Trophoblast cell (in vitro differentiated cells and primary cell): ENCODE measurements at regions not wholly inside any gene's neighbourhood (a gene's known extent, or its start where the extent isn't known, plus 50 kb on each side); places are given as distances from the start of the nearest gene placed in this dataset.

Experiments used
- DNase-seq, 2 donors: peaks; one replicate each; pipeline ENCODE4 v3.0.0-alpha.2; 2016
- H2AFZ ChIP-seq: 2 replicates; pipeline ENCODE4 v1.6.1; 2013; ENCODE audit warnings: low read length, moderate library complexity, mild to moderate bottlenecking; ENCODE audit not compliant: insufficient read depth, poor library complexity
- H2AK5ac ChIP-seq: 2 replicates; pipeline ENCODE4 v1.6.1; 2013; ENCODE audit warnings: mild to moderate bottlenecking, low read length
- H2BK120ac ChIP-seq: 2 replicates; pipeline ENCODE4 v1.6.1; 2013; ENCODE audit warnings: low read length, mild to moderate bottlenecking, moderate library complexity; ENCODE audit not compliant: insufficient read depth, poor library complexity
- H2BK12ac ChIP-seq: 2 replicates; pipeline ENCODE4 v1.6.1; 2013; ENCODE audit warnings: mild to moderate bottlenecking, low read length, moderate library complexity
- H2BK5ac ChIP-seq: 2 replicates; pipeline ENCODE4 v1.6.1; 2013; ENCODE audit warnings: low read length, low read depth, moderate library complexity, mild to moderate bottlenecking; ENCODE audit not compliant: poor library complexity
- H3K14ac ChIP-seq: 2 replicates; pipeline ENCODE4 v1.6.1; 2013; ENCODE audit warnings: mild to moderate bottlenecking, low read length
- H3K18ac ChIP-seq: 2 replicates; pipeline ENCODE4 v1.6.1; 2013; ENCODE audit warnings: mild to moderate bottlenecking, low read length
- H3K23ac ChIP-seq: 2 replicates; pipeline ENCODE4 v1.6.1; 2013; ENCODE audit warnings: low read length
- H3K27ac ChIP-seq: 2 replicates; pipeline ENCODE4 v1.5.1; 2013; ENCODE audit warnings: low read depth, mild to moderate bottlenecking, inconsistent platforms, low read length, moderate library complexity
- H3K27me3 ChIP-seq: 2 replicates; pipeline ENCODE4 v1.6.1; 2013; ENCODE audit warnings: inconsistent platforms, mild to moderate bottlenecking, low read length, moderate library complexity; ENCODE audit not compliant: insufficient read depth
- H3K36me3 ChIP-seq, 2 experiments: 1 replicate in 1 of 2; 2 replicates in 1 of 2; pipeline ENCODE4 v1.6.1; 2013; ENCODE audit warnings: low read length in 2 of 2, mild to moderate bottlenecking in 2 of 2, moderate library complexity in 1 of 2; ENCODE audit not compliant: insufficient read depth in 2 of 2, control insufficient read depth in 1 of 2
- H3K4ac ChIP-seq: 2 replicates; pipeline ENCODE4 v1.6.1; 2013; ENCODE audit warnings: low read depth, mild to moderate bottlenecking, low read length, moderate library complexity
- H3K4me1 ChIP-seq, 2 experiments: 1 replicate in 1 of 2; 2 replicates in 1 of 2; pipeline ENCODE4 v1.6.1; 2013; ENCODE audit warnings: low read length in 2 of 2, mild to moderate bottlenecking in 2 of 2, moderate library complexity in 1 of 2; ENCODE audit not compliant: insufficient read depth in 2 of 2, control insufficient read depth in 1 of 2
- H3K4me2 ChIP-seq: 2 replicates; pipeline ENCODE4 v1.6.1; 2013; ENCODE audit warnings: inconsistent platforms, mild to moderate bottlenecking, low read length, moderate library complexity
- H3K4me3 ChIP-seq: 2 replicates; pipeline ENCODE4 v1.5.1; 2013; ENCODE audit warnings: mild to moderate bottlenecking, low read depth, low read length, inconsistent platforms
- H3K79me1 ChIP-seq: one replicate; pipeline ENCODE4 v1.6.1; 2013; ENCODE audit warnings: low read length
- H3K79me2 ChIP-seq: 2 replicates; pipeline ENCODE4 v1.6.1; 2013; ENCODE audit warnings: low read length, mild to moderate bottlenecking; ENCODE audit not compliant: control insufficient read depth, insufficient read depth, poor library complexity
- H3K9ac ChIP-seq: 2 replicates; pipeline ENCODE4 v1.6.1; 2013; ENCODE audit warnings: mild to moderate bottlenecking, low read length
- H3K9me3 ChIP-seq: 2 replicates; pipeline ENCODE4 v1.6.1; 2013; ENCODE audit warnings: low read depth, mild to moderate bottlenecking, control low read depth, inconsistent platforms, low read length; ENCODE audit not compliant: insufficient read depth
- H4K12ac ChIP-seq: 2 replicates; pipeline ENCODE4 v1.6.1; 2013; ENCODE audit warnings: low read depth, mild to moderate bottlenecking, low read length, moderate library complexity
- H4K8ac ChIP-seq: 2 replicates; pipeline ENCODE4 v1.6.1; 2013; ENCODE audit warnings: low read depth, mild to moderate bottlenecking, low read length, moderate library complexity
- H4K91ac ChIP-seq: one replicate; pipeline ENCODE4 v1.6.1; 2013; ENCODE audit warnings: low read depth, mild to moderate bottlenecking, low read length, moderate library complexity
- WGBS: extraction: QIAGEN DNeasy Blood & Tissue Kit; methylation state at CpG from one replicate; pipeline ENCODE4 v1.1.7; 2013; ENCODE audit warnings: missing lambda C conversion rate; ENCODE audit not compliant: insufficient read length, insufficient coverage; ENCODE audit errors: extremely low coverage; 5-methylcytosine and 5-hydroxymethylcytosine counted together

GRCh38 chr5:3357291-3357690, 238.3 kb upstream of the IRX1 start:
- no peaks in the 10 kb centered on the region for H3K27me3 ChIP-seq
- no peak overlapping the region for H3K4me3 ChIP-seq
- H2AK5ac ChIP-seq: no peak overlapping the region
- H3K79me2 ChIP-seq: no peaks in the 10 kb centered on the region
- H3K36me3 ChIP-seq: no peaks in the 10 kb centered on the region
- no peak overlapping the region for H3K23ac ChIP-seq
- no peaks in the 10 kb centered on the region for H3K4me1 ChIP-seq
- H3K9ac ChIP-seq: no peak overlapping the region
- H2AFZ ChIP-seq: no peak overlapping the region
- no peak overlapping the region for H3K14ac ChIP-seq
- H3K4me2 ChIP-seq: no peak overlapping the region
- no peak overlapping the region for H2BK120ac ChIP-seq
- no peak overlapping the region for H2BK12ac ChIP-seq
- no peak overlapping the region for H4K8ac ChIP-seq
- H3K79me1 ChIP-seq: no peaks in the 10 kb centered on the region
- H3K4ac ChIP-seq: no peak overlapping the region
- no peak overlapping the region for H4K12ac ChIP-seq
- peaks cover 6% of the 10 kb centered on the region for H3K9me3 ChIP-seq
- no peak for DNase-seq
- no CpG with 5 or more reads among the region's 5 CpGs for WGBS
- no peak overlapping the region for H3K27ac ChIP-seq
- no peak overlapping the region for H3K18ac ChIP-seq
- no peak overlapping the region for H2BK5ac ChIP-seq
- H4K91ac ChIP-seq: no peak overlapping the region

GRCh38 chr5:3356016-3356415, 239.6 kb upstream of the IRX1 start:
- no peaks in the 10 kb centered on the region for H3K27me3 ChIP-seq

GRCh38 chr5:3355126-3355525, 240.5 kb upstream of the IRX1 start:
- Histone ChIP-seq H3K18ac (no peak overlapping the region), H3K14ac (no peak overlapping the region), H3K4me3 (no peak overlapping the region), H3K79me2 (no peaks in the 10 kb centered on the region), H2BK5ac (no peak overlapping the region), H2AK5ac (no peak overlapping the region), H3K4me1 (no peaks in the 10 kb centered on the region), H3K79me1 (no peaks in the 10 kb centered on the region), H3K36me3 (no peaks in the 10 kb centered on the region), H3K27me3 (no peaks in the 10 kb centered on the region), H3K27ac (no peak overlapping the region), H4K91ac (no peak overlapping the region), H2BK12ac (no peak overlapping the region), H2BK120ac (no peak overlapping the region), H3K9ac (no peak overlapping the region), H2AFZ (no peak overlapping the region), H3K4ac (no peak overlapping the region), H4K8ac (no peak overlapping the region), H4K12ac (no peak overlapping the region), H3K9me3 (peaks cover 6% of the 10 kb centered on the region), H3K4me2 (no peak overlapping the region), H3K23ac (no peak overlapping the region)
- no peak for DNase-seq

More at GRCh38 chr5:3356016-3356415, 239.6 kb upstream of the IRX1 start:
- Histone ChIP-seq H2BK5ac (no peak overlapping the region), H3K4me2 (no peak overlapping the region), H4K91ac (no peak overlapping the region), H3K79me2 (no peaks in the 10 kb centered on the region), H2BK12ac (no peak overlapping the region), H2BK120ac (no peak overlapping the region), H3K9me3 (peaks cover 10% of the 10 kb centered on the region), H3K14ac (no peak overlapping the region), H3K9ac (no peak overlapping the region), H3K23ac (no peak overlapping the region), H2AK5ac (no peak overlapping the region), H4K8ac (no peak overlapping the region), H2AFZ (no peak overlapping the region), H3K18ac (no peak overlapping the region), H3K36me3 (no peaks in the 10 kb centered on the region), H3K79me1 (no peaks in the 10 kb centered on the region), H3K4me3 (no peak overlapping the region), H3K4me1 (no peaks in the 10 kb centered on the region), H4K12ac (no peak overlapping the region), H3K4ac (no peak overlapping the region), H3K27ac (no peak overlapping the region)
- no peak for DNase-seq

- no peak overlapping the region for H2BK120ac ChIP-seq
- H3K23ac ChIP-seq: no peak overlapping the region
- H4K12ac ChIP-seq: no peak overlapping the region
- no peak overlapping the region for H3K4me3 ChIP-seq
- H3K9ac ChIP-seq: no peak overlapping the region
- H3K14ac ChIP-seq: no peak overlapping the region
- no peak overlapping the region for H2AK5ac ChIP-seq
- no peak overlapping the region for H4K8ac ChIP-seq
- no peak overlapping the region for H2BK12ac ChIP-seq
- no peaks in the 10 kb centered on the region for H3K4me1 ChIP-seq
- H3K27me3 ChIP-seq: no peaks in the 10 kb centered on the region
- no peak overlapping the region for H2AFZ ChIP-seq
- H3K18ac ChIP-seq: no peak overlapping the region
- no peak overlapping the region for H2BK5ac ChIP-seq
- no peak overlapping the region for H4K91ac ChIP-seq
- WGBS: no CpG with 5 or more reads among the region's 7 CpGs
- no peak for DNase-seq
- H3K4me2 ChIP-seq: no peak overlapping the region
- H3K79me1 ChIP-seq: no peaks in the 10 kb centered on the region
- H3K9me3 ChIP-seq: peaks cover 8% of the 10 kb centered on the region
- no peaks in the 10 kb centered on the region for H3K79me2 ChIP-seq
- H3K27ac ChIP-seq: no peak overlapping the region
- no peak overlapping the region for H3K4ac ChIP-seq
- H3K36me3 ChIP-seq: no peaks in the 10 kb centered on the region
These were observed 241.0 kb upstream of the IRX1 start for GRCh38 chr5:3354606-3355005.

GRCh38 chr5:3353561-3353960, 242.1 kb upstream of the IRX1 start:
- Histone ChIP-seq H3K14ac (no peak overlapping the region), H3K36me3 (no peaks in the 10 kb centered on the region), H3K4me1 (no peaks in the 10 kb centered on the region), H2AFZ (no peak overlapping the region), H3K79me1 (no peaks in the 10 kb centered on the region), H3K9ac (no peak overlapping the region), H3K9me3 (peaks cover 8% of the 10 kb centered on the region), H3K23ac (no peak overlapping the region), H3K79me2 (no peaks in the 10 kb centered on the region), H3K18ac (no peak overlapping the region), H3K4me2 (no peak overlapping the region), H2AK5ac (no peak overlapping the region), H2BK120ac (no peak overlapping the region), H2BK12ac (no peak overlapping the region), H2BK5ac (no peak overlapping the region), H3K4me3 (no peak overlapping the region), H4K91ac (no peak overlapping the region), H3K27me3 (no peaks in the 10 kb centered on the region), H4K8ac (no peak overlapping the region), H3K27ac (no peak overlapping the region), H3K4ac (no peak overlapping the region), H4K12ac (no peak overlapping the region)
- no CpG with 5 or more reads among the region's 7 CpGs for WGBS
- no peak for DNase-seq
